ENCODE measurements at regions not wholly inside any gene's neighbourhood (a gene's known extent, or its start where the extent isn't known, plus 50 kb on each side); places are given as distances from the start of the nearest gene placed in this dataset.

GRCh38 chr10:128879030-128879429 lies 588.0 kb upstream of the MGMT start:
- TF ChIP-seq REST (IDR thresholded peaks at IDR 0.05; ENCODE audit: insufficient read depth in 1 of 2, low read depth in 2 of 2, low read length in 2 of 2) (no peak), TAF1 (IDR thresholded peaks at IDR 0.05; ENCODE audit: borderline replicate concordance, insufficient read depth, low read length) (no peak), POLR2AphosphoS5 (IDR thresholded peaks at IDR 0.05; ENCODE audit: low read depth, low read length) (no peak), SIN3A (IDR thresholded peaks at IDR 0.05; ENCODE audit: borderline replicate concordance, insufficient read depth, low read length) (no peak), FOXP2 (optimal IDR thresholded peaks at IDR 0.05; ENCODE audit: borderline replicate concordance, extremely low read depth, extremely low read length, insufficient read depth) (no peak)

- TF ChIP-seq POLR2AphosphoS5 (IDR thresholded peaks at IDR 0.05; ENCODE audit: low read depth, low read length): no peak
- TF ChIP-seq SIN3A (IDR thresholded peaks at IDR 0.05; ENCODE audit: borderline replicate concordance, insufficient read depth, low read length): no peak
- no peak for TF ChIP-seq REST (IDR thresholded peaks at IDR 0.05; ENCODE audit: insufficient read depth in 1 of 2, low read depth in 2 of 2, low read length in 2 of 2)
- TF ChIP-seq FOXP2 (optimal IDR thresholded peaks at IDR 0.05; ENCODE audit: borderline replicate concordance, extremely low read depth, extremely low read length, insufficient read depth): no peak
- no peak for TF ChIP-seq TAF1 (IDR thresholded peaks at IDR 0.05; ENCODE audit: borderline replicate concordance, insufficient read depth, low read length)
Observed at GRCh38 chr10:128879441-128880140, 587.5 kb upstream of the MGMT start.

- no peak for TF ChIP-seq REST (IDR thresholded peaks at IDR 0.05; ENCODE audit: insufficient read depth in 1 of 2, low read depth in 2 of 2, low read length in 2 of 2)
Observed at GRCh38 chr10:128880159-128880725, 586.8 kb upstream of the MGMT start.

GRCh38 chr10:128881086-128881485 lies 586.0 kb upstream of the MGMT start:
- TF ChIP-seq POLR2AphosphoS5 (IDR thresholded peaks at IDR 0.05; ENCODE audit: low read depth, low read length) (no peak), REST (IDR thresholded peaks at IDR 0.05; ENCODE audit: insufficient read depth in 1 of 2, low read depth in 2 of 2, low read length in 2 of 2) (no peak), TAF1 (IDR thresholded peaks at IDR 0.05; ENCODE audit: borderline replicate concordance, insufficient read depth, low read length) (no peak), SIN3A (IDR thresholded peaks at IDR 0.05; ENCODE audit: borderline replicate concordance, insufficient read depth, low read length) (no peak), FOXP2 (optimal IDR thresholded peaks at IDR 0.05; ENCODE audit: borderline replicate concordance, extremely low read depth, extremely low read length, insufficient read depth) (no peak)

Measured in PFSK-1 (cell line).